ENCODE measurements at regions not wholly inside any gene's neighbourhood (a gene's known extent, or its start where the extent isn't known, plus 50 kb on each side); places are given as distances from the start of the nearest gene placed in this dataset.

- DNase-seq, result no peak
Measured at GRCh38 chr3:5635746-5636145, 448.2 kb downstream of the EDEM1 start.

GRCh38 chr3:5638550-5638949 lies 451.0 kb downstream of the EDEM1 start:
- no peak for DNase-seq

GRCh38 chr3:5644773-5645670 lies 457.5 kb downstream of the EDEM1 start:
- no peak for DNase-seq

GRCh38 chr3:5645692-5646410 lies 458.3 kb downstream of the EDEM1 start:
- no peak for DNase-seq

- DNase-seq, result no peak
Measured at GRCh38 chr3:5650303-5650702, 462.8 kb downstream of the EDEM1 start.

- DNase-seq, result no peak
Measured at GRCh38 chr3:5651351-5651750, 463.8 kb downstream of the EDEM1 start.

GRCh38 chr3:5653426-5654143 lies 466.1 kb downstream of the EDEM1 start:
- DNase-seq, result no peak

GRCh38 chr3:5657106-5657505 lies 469.6 kb downstream of the EDEM1 start:
- DNase-seq, result peak; percentile 38 to 46

- DNase-seq, result no peak
Measured at GRCh38 chr3:5663601-5664000, 476.1 kb downstream of the EDEM1 start.

GRCh38 chr3:5666455-5666854 lies 478.9 kb downstream of the EDEM1 start:
- no peak for DNase-seq

GRCh38 chr3:5673521-5673920 lies 486.0 kb downstream of the EDEM1 start:
- no peak for DNase-seq

- DNase-seq, result no peak
Measured at GRCh38 chr3:5675319-5675718, 487.8 kb downstream of the EDEM1 start.

- no peak for DNase-seq
Measured at GRCh38 chr3:5677555-5677954, 490.0 kb downstream of the EDEM1 start.

- no peak for DNase-seq
Measured at GRCh38 chr3:5678248-5678647, 490.7 kb downstream of the EDEM1 start.

- no peak for DNase-seq
Measured at GRCh38 chr3:5678844-5679243, 491.3 kb downstream of the EDEM1 start.

- no peak for DNase-seq
Measured at GRCh38 chr3:5687230-5687629, 499.7 kb downstream of the EDEM1 start.

- DNase-seq, result no peak
Measured at GRCh38 chr3:5690490-5690889, 503.0 kb downstream of the EDEM1 start.

GRCh38 chr3:5690904-5691532 lies 503.5 kb downstream of the EDEM1 start:
- no peak for DNase-seq

- no peak for DNase-seq
Measured at GRCh38 chr3:5692446-5692845, 504.9 kb downstream of the EDEM1 start.

- no peak for DNase-seq
Measured at GRCh38 chr3:5694266-5694665, 506.8 kb downstream of the EDEM1 start.

GRCh38 chr3:5698851-5699250 lies 511.3 kb downstream of the EDEM1 start:
- DNase-seq, result no peak

GRCh38 chr3:5699313-5699712 lies 511.8 kb downstream of the EDEM1 start:
- no peak for DNase-seq

GRCh38 chr3:5699811-5700210 lies 512.3 kb downstream of the EDEM1 start:
- DNase-seq, result no peak

Data from Kasumi-1 (cell line).